HepG2 (cell line): ENCODE measurements at regions not wholly inside any gene's neighbourhood (a gene's known extent, or its start where the extent isn't known, plus 50 kb on each side); places are given as distances from the start of the nearest gene placed in this dataset.

ENCODE experiments used
- AHDC1 ChIP-seq: sonication (generic); formaldehyde crosslinking; IDR thresholded peaks from 2 replicates; pipeline ENCODE4 v1.5.1; 2020; ENCODE audit warnings: mild to moderate bottlenecking, missing genetic modification reagents, borderline replicate concordance
- ATF1 ChIP-seq: IDR thresholded peaks from 2 replicates; pipeline ENCODE4 v1.6.1; 2016; ENCODE audit warnings: mild to moderate bottlenecking, control low read depth
- ATF4 ChIP-seq, 2 experiments: fragments of 450-650 bp in 1 of 2; sonication (generic) in 1 of 2; formaldehyde crosslinking; IDR thresholded peaks; 2 replicates each; pipeline versions ENCODE4 v1.5.0 to v1.8.0; 2020 to 2022; ENCODE audit warnings: mild to moderate bottlenecking in 1 of 2, missing genetic modification reagents in 1 of 2
- CTCF ChIP-seq: sonication (generic); formaldehyde crosslinking; IDR thresholded peaks from 2 replicates; pipeline ENCODE4 v1.5.0; 2020; ENCODE audit warnings: mild to moderate bottlenecking, missing genetic modification reagents, moderate library complexity
- EZH2 ChIP-seq: conservative IDR thresholded peaks from 2 replicates; pipeline ENCODE4 v1.6.1; 2012; ENCODE audit warnings: mild to moderate bottlenecking, low read depth, low read length, moderate library complexity
- JUNB ChIP-seq: sonication (generic); formaldehyde crosslinking; IDR thresholded peaks from 2 replicates; pipeline ENCODE4 v1.8.0; 2022; ENCODE audit warnings: missing genetic modification reagents, mild to moderate bottlenecking, borderline replicate concordance
- MLLT10 ChIP-seq: sonication (generic); formaldehyde crosslinking; IDR thresholded peaks from 2 replicates; pipeline ENCODE4 v1.4.0; 2020; ENCODE audit warnings: missing genetic modification reagents
- ZBTB7B ChIP-seq: sonication (generic); formaldehyde crosslinking; IDR thresholded peaks from 2 replicates; pipeline ENCODE4 v1.4.0; 2020; ENCODE audit warnings: missing genetic modification reagents
- ZNF292 ChIP-seq: sonication (generic); formaldehyde crosslinking; IDR thresholded peaks from 2 replicates; pipeline ENCODE4 v1.8.1; 2022; ENCODE audit warnings: mild to moderate bottlenecking, low read depth, missing genetic modification reagents, borderline replicate concordance
- ZNF776 ChIP-seq: sonication (generic); formaldehyde crosslinking; IDR thresholded peaks from 2 replicates; pipeline ENCODE4 v1.4.0; 2020; ENCODE audit warnings: mild to moderate bottlenecking, missing genetic modification reagents
- TF ChIP-seq, protein P1 (sequence below): IDR thresholded peaks from 2 replicates; pipeline ENCODE4 v1.4.0; 2020; ENCODE audit warnings: mild to moderate bottlenecking, missing genetic modification reagents
- TF ChIP-seq, protein P2 (sequence below): sonication (generic); formaldehyde crosslinking; IDR thresholded peaks from 2 replicates; pipeline ENCODE4 v1.4.0; 2020; ENCODE audit warnings: missing genetic modification reagents, borderline replicate concordance

DNA sequence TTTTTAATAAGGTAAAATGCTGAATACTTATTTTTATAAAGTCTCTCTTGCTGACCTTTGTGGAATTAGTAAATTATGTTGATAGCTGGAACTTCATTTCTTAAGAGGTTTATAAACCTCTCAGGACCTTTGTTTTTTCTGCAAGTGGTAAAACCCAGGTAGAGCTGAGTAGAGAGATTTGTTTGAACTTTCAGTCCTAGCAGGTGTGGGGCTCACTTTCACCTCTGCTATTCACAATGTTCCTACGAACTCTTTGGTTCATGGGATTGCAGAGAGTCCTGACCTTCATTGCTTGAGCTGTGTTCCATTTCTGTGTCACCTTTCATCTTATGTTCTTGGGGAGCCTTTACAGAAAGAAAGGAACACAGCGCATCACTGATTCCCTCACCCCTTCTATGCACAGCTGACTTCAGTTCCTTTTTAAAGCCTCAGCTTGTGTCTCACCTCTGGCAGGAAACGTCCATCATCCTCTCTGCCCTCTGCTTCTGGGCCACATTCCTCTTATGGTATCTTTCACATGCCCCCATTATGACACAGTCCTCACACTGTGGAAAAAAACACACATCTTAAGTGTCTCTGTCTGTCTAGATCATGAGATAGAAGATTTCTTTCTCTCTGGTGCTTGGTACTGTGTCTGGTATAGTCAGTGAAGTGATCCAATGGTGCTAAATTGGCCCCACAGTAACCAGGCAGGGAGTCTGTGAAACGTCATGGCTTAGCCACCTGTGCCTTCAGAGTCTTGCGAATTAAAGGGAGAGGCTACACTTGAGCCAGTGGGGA lies 262.5 kb upstream of the B3GALT2 start:
- TF ChIP-seq CTCF (CRISPR knock-in tag): no peak
- TF ChIP-seq ZNF292 (CRISPR knock-in tag): no peak
- TF ChIP-seq JUNB: no peak
- TF ChIP-seq ATF1 (CRISPR knock-in tag): no peak
- TF ChIP-seq ZBTB7B: no peak
- TF ChIP-seq EZH2: no peak
- TF ChIP-seq ATF4 (CRISPR knock-in tag; IDR thresholded peaks at IDR 0.05): no peak
- TF ChIP-seq, protein P1, sequence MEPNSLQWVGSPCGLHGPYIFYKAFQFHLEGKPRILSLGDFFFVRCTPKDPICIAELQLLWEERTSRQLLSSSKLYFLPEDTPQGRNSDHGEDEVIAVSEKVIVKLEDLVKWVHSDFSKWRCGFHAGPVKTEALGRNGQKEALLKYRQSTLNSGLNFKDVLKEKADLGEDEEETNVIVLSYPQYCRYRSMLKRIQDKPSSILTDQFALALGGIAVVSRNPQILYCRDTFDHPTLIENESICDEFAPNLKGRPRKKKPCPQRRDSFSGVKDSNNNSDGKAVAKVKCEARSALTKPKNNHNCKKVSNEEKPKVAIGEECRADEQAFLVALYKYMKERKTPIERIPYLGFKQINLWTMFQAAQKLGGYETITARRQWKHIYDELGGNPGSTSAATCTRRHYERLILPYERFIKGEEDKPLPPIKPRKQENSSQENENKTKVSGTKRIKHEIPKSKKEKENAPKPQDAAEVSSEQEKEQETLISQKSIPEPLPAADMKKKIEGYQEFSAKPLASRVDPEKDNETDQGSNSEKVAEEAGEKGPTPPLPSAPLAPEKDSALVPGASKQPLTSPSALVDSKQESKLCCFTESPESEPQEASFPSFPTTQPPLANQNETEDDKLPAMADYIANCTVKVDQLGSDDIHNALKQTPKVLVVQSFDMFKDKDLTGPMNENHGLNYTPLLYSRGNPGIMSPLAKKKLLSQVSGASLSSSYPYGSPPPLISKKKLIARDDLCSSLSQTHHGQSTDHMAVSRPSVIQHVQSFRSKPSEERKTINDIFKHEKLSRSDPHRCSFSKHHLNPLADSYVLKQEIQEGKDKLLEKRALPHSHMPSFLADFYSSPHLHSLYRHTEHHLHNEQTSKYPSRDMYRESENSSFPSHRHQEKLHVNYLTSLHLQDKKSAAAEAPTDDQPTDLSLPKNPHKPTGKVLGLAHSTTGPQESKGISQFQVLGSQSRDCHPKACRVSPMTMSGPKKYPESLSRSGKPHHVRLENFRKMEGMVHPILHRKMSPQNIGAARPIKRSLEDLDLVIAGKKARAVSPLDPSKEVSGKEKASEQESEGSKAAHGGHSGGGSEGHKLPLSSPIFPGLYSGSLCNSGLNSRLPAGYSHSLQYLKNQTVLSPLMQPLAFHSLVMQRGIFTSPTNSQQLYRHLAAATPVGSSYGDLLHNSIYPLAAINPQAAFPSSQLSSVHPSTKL (CRISPR knock-in tag): no peak
- TF ChIP-seq ZNF776 (CRISPR knock-in tag): no peak
- TF ChIP-seq AHDC1 (CRISPR knock-in tag): no peak
- no peak for TF ChIP-seq MLLT10 (CRISPR knock-in tag)
- TF ChIP-seq, protein P2, sequence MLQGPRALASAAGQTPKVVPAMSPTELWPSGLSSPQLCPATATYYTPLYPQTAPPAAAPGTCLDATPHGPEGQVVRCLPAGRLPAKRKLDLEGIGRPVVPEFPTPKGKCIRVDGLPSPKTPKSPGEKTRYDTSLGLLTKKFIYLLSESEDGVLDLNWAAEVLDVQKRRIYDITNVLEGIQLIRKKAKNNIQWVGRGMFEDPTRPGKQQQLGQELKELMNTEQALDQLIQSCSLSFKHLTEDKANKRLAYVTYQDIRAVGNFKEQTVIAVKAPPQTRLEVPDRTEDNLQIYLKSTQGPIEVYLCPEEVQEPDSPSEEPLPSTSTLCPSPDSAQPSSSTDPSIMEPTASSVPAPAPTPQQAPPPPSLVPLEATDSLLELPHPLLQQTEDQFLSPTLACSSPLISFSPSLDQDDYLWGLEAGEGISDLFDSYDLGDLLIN: no peak
